A549 (cell line): ENCODE measurements at regions not wholly inside any gene's neighbourhood (a gene's known extent, or its start where the extent isn't known, plus 50 kb on each side); places are given as distances from the start of the nearest gene placed in this dataset.

Experiments used
- CTCF ChIP-seq: fragments of >200 bp; sonication (Bioruptor Twin); formaldehyde crosslinking; IDR thresholded peaks from 3 replicates; pipeline ENCODE4 v1.5.1; 2016
- PHF8 ChIP-seq: fragments of 200-600 bp; sonication (generic); IDR thresholded peaks from 2 replicates; pipeline ENCODE4 v1.6.1; 2016; ENCODE audit warnings: low read depth, mild to moderate bottlenecking, antibody characterized with exemption, moderate library complexity, borderline replicate concordance

DNA sequence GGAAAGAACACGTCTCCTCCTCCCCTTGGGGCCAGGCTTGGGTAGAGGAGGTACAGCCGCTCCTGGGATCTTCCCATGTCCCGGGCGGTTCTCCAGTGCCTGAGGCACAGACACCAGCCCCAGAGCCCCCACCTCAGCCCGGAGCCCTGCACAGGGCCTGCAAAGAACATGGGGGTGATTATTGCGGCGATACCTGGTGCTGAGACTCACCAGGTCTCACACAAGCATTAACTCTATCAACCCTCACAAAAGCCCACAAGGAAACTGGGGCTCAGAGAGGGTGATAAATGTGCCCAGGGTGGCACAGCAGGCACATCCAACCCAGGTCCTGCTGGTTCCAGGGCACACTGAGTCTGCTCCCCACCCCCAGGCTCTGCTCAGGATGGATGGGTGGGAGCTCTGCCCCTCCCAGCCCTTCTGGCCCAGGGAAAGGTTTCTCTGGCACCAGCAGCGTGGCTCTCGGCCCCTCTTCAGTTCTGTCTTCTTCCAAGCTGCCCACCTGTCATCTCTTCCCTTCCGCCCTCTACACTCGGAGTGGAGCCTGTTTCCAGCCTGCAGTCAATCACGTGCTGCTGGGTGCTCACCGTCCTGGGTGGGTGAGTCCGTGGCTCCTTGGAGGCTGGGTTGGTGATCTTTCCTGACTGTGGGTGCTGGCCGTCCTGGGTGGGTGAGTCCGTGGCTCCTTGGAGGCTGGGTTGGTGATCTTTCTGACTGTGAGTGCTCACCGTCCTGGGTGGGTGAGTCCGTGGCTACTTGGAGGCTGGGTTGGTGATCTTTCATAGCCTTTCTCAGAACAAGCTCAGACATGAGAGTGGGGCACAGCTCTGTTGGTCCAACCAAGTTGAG, 53.6 kb upstream of the AJAP1 start:
- no peak for TF ChIP-seq CTCF
- no peak for TF ChIP-seq PHF8
